Left ventricle myocardium inferior (tissue), 1 donor: ENCODE measurements at regions not wholly inside any gene's neighbourhood (a gene's known extent, or its start where the extent isn't known, plus 50 kb on each side); places are given as distances from the start of the nearest gene placed in this dataset.

ENCODE experiments used
- DNase-seq: peaks from one replicate; pipeline ENCODE4 v3.0.0-alpha.2; 2020
- H3K27ac ChIP-seq: fragments of 200-600 bp; replicated peaks from 2 replicates; pipeline ENCODE4 v1.8.0; 2021
- H3K27me3 ChIP-seq: fragments of 200-600 bp; 2 replicates; pipeline ENCODE4 v1.8.0; 2021; ENCODE audit warnings: low read depth
- H3K36me3 ChIP-seq: fragments of 200-600 bp; 2 replicates; pipeline ENCODE4 v1.8.0; 2021
- H3K4me1 ChIP-seq: fragments of 200-600 bp; 2 replicates; pipeline ENCODE4 v1.8.0; 2021
- H3K4me3 ChIP-seq: fragments of 200-600 bp; 2 replicates; pipeline ENCODE4 v1.8.0; 2021; ENCODE audit warnings: mild to moderate bottlenecking, moderate library complexity
- H3K9me3 ChIP-seq: fragments of 200-600 bp; replicated peaks from 2 replicates; pipeline ENCODE4 v1.8.0; 2021
- intact Hi-C: fragments of 100-400 bp; cut with micrococcal nuclease; formaldehyde crosslinking; loops from one replicate; pipeline ENCODE4 v1.11.0; 2022
- TF ChIP-seq, protein P1 (sequence below): fragments of 200-600 bp; IDR thresholded peaks from 2 replicates; pipeline ENCODE4 v1.8.0; 2021; ENCODE audit warnings: antibody characterized with exemption, mild to moderate bottlenecking, borderline replicate concordance
- donor health status: DM: no; HTN: yes; CAD: no; lungs with severe emphysema.

DNA sequence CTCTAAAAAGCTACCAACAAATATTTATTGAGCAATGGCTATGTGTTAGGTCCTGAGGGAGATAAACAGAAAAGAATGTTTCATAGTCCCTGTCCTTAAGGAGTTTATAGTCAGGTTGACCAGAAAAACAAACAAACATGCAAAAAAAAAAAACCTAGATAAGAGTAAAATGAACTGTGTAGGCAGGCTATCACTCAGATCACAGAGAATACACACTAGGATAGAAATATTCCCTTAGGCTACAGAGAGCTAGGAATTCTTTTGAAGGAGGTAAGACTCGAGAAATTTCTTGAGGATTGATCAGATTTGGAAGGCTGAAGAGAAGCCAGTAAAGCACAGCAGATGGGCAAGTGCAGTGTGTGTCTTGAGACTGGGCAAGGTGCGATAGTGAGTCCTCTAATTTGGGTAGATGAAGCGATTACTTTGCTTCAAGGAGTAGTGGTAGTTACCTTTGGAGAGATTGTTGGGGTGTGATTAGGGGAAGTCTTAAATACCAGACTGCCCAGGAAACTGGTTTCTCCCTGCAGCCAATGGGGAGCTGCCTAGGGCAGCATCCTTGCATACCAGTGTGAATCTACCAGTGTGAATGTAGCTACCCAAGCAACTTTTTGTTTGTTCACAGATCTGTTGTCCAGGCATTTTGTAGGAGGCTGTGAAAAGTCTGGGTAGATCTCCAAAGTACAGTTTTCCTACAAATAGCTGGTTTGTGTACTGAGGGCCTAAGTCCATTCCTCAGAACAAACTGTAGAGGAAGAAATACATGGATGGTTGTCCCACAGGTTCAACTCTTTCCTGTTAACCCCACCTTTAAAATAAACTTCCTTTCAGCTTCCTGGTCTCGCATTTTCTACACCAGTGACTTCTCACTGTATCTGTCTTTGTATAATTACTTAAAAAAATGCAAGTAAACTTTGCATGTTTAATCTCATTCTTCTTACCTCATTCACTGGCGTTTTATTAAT is 314.1 kb downstream of the KLF5 start:
- no peaks in the 10 kb centered on the region for H3K36me3 ChIP-seq
- no peak for DNase-seq
- H3K4me3 ChIP-seq: no peak overlapping the region
- no peaks in the 10 kb centered on the region for H3K9me3 ChIP-seq
- no peak overlapping the region for H3K27ac ChIP-seq
- TF ChIP-seq, protein P1, sequence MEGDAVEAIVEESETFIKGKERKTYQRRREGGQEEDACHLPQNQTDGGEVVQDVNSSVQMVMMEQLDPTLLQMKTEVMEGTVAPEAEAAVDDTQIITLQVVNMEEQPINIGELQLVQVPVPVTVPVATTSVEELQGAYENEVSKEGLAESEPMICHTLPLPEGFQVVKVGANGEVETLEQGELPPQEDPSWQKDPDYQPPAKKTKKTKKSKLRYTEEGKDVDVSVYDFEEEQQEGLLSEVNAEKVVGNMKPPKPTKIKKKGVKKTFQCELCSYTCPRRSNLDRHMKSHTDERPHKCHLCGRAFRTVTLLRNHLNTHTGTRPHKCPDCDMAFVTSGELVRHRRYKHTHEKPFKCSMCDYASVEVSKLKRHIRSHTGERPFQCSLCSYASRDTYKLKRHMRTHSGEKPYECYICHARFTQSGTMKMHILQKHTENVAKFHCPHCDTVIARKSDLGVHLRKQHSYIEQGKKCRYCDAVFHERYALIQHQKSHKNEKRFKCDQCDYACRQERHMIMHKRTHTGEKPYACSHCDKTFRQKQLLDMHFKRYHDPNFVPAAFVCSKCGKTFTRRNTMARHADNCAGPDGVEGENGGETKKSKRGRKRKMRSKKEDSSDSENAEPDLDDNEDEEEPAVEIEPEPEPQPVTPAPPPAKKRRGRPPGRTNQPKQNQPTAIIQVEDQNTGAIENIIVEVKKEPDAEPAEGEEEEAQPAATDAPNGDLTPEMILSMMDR: no peak
- H3K4me1 ChIP-seq: no peaks in the 10 kb centered on the region
- intact Hi-C loops: no loop called here
- no peaks in the 10 kb centered on the region for H3K27me3 ChIP-seq

DNA sequence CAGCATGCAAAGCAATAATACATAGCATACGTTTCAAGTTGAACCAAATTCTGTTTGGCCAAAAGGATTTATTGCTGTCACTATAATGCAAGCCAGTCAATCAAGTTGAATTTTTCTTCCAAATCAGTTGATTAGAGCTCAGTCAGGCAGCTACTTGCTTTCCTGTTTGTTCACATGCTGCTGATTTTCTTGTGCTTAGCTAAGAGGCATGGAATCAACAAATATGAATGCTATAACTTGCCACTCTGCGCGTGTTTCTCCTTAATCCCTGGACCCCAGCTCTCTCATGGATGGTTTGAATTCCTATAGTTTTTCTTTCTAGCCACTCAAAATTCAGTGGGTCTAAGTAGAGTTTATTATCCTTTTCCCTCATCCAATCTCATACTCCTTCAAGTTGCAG is 311.3 kb downstream of the KLF5 start:
- TF ChIP-seq, protein P1: no peak
- DNase-seq: no peak
- no peak overlapping the region for H3K4me3 ChIP-seq
- H3K36me3 ChIP-seq: no peaks in the 10 kb centered on the region
- no peak overlapping the region for H3K27ac ChIP-seq
- no peaks in the 10 kb centered on the region for H3K27me3 ChIP-seq
- intact Hi-C loops: no loop called here
- no peaks in the 10 kb centered on the region for H3K4me1 ChIP-seq
- no peaks in the 10 kb centered on the region for H3K9me3 ChIP-seq

DNA sequence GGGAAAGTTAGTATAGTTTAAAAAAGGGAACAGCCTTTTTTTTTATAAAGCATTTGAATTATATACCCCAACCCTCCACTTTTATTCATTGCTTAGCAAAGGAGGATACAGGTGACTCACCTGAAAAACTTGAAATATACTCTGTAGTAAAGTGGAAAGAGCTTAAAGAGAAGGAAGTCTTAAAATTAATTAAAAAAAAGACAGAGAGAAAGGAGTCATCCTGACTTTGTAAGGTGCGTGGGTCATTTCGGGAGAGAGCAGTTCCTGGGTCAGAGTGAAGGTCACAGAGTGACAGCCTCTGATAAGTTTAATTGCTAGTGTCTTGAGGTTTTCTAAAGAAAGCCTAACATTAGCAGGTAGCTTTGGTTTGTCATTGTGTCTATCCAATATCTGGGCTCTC is 310.3 kb downstream of the KLF5 start:
- H3K9me3 ChIP-seq: no peaks in the 10 kb centered on the region
- H3K4me1 ChIP-seq: no peaks in the 10 kb centered on the region
- no peak for DNase-seq
- H3K36me3 ChIP-seq: no peaks in the 10 kb centered on the region
- H3K27ac ChIP-seq: no peak overlapping the region
- intact Hi-C loops: no loop called here
- no peak overlapping the region for H3K4me3 ChIP-seq
- no peaks in the 10 kb centered on the region for H3K27me3 ChIP-seq
- TF ChIP-seq, protein P1: no peak

GRCh38 chr13:73368608-73369007 is 309.8 kb downstream of the KLF5 start:
- Histone ChIP-seq H3K27me3 (no peaks in the 10 kb centered on the region), H3K4me3 (no peak overlapping the region), H3K36me3 (no peaks in the 10 kb centered on the region), H3K27ac (no peak overlapping the region), H3K9me3 (no peaks in the 10 kb centered on the region), H3K4me1 (no peaks in the 10 kb centered on the region)
- TF ChIP-seq, protein P1: no peak
- DNase-seq: no peak
- intact Hi-C loops: no loop called here

- H3K4me1 ChIP-seq: no peaks in the 10 kb centered on the region
- TF ChIP-seq, protein P1: no peak
Measured at GRCh38 chr13:73367886-73368285, 309.1 kb downstream of the KLF5 start.

More at GRCh38 chr13:73367886-73368285, 309.1 kb downstream of the KLF5 start:
- DNase-seq: no peak
- no peak overlapping the region for H3K4me3 ChIP-seq
- H3K27me3 ChIP-seq: no peaks in the 10 kb centered on the region
- H3K36me3 ChIP-seq: no peaks in the 10 kb centered on the region
- H3K9me3 ChIP-seq: no peaks in the 10 kb centered on the region
- intact Hi-C loops: no loop called here
- no peak overlapping the region for H3K27ac ChIP-seq
